B cell (primary cell): ENCODE measurements at regions not wholly inside any gene's neighbourhood (a gene's known extent, or its start where the extent isn't known, plus 50 kb on each side); places are given as distances from the start of the nearest gene placed in this dataset.

Source experiments
- CTCF ChIP-seq: fragments of 200-600 bp; IDR thresholded peaks from one replicate; pipeline ENCODE4 v1.8.0; 2022; ENCODE audit warnings: antibody characterized with exemption, mild to moderate bottlenecking
- EZH2 ChIP-seq: IDR thresholded peaks from 2 replicates; pipeline ENCODE4 v1.6.1; 2012; ENCODE audit warnings: borderline replicate concordance, low read depth, mild to moderate bottlenecking, moderate library complexity, low read length; ENCODE audit not compliant: insufficient read depth, poor library complexity, severe bottlenecking

- no peak for TF ChIP-seq CTCF
- TF ChIP-seq EZH2: no peak
Observed at GRCh38 chr11:116093065-116093464, 588.9 kb upstream of the CADM1 start.
